Esophagus squamous epithelium (tissue), 5 donors: ENCODE measurements at regions not wholly inside any gene's neighbourhood (a gene's known extent, or its start where the extent isn't known, plus 50 kb on each side); places are given as distances from the start of the nearest gene placed in this dataset.
A peak's percentile ranks its signal among the peaks of the same experiment; 100 is the strongest.

ENCODE experiments used
- DNase-seq: peaks from one replicate; lab custom pipeline; 2025; lab: John Stamatoyannopoulos, UW
- H3K27ac ChIP-seq, 4 donors: fragments of 200-600 bp; sonication (generic); one replicate each; pipeline ENCODE4 v1.5.1; 2016 to 2019; ENCODE audit warnings: mild to moderate bottlenecking in 1 of 4
- H3K27me3 ChIP-seq, 4 donors: fragments of 200-600 bp; sonication (generic); 1 replicate in 3 of 4; 2 replicates in 1 of 4; pipeline versions ENCODE4 v1.5.1 to v1.6.0; 2017 to 2021; ENCODE audit warnings: antibody characterized with exemption in 1 of 4
- H3K36me3 ChIP-seq, 3 donors: fragments of 200-600 bp; sonication (generic); one replicate each; pipeline ENCODE4 v1.5.1; 2016 to 2019
- H3K4me1 ChIP-seq, 3 donors: fragments of 200-600 bp; sonication (generic); one replicate each; pipeline ENCODE4 v1.5.1; 2017 to 2019
- H3K4me3 ChIP-seq, 4 donors: fragments of 200-600 bp; sonication (generic); 1 replicate in 3 of 4; 2 replicates in 1 of 4; pipeline ENCODE4 v1.5.1; 2016 to 2019; ENCODE audit warnings: mild to moderate bottlenecking in 2 of 4, moderate library complexity in 1 of 4
- H3K9me3 ChIP-seq, 3 donors: fragments of 200-600 bp; sonication (generic); one replicate each; pipeline ENCODE4 v1.5.1; 2016 to 2019
- CTCF ChIP-seq, 6 experiments: fragments of 450-650 bp in 4 of 6; fragments of 200-600 bp in 2 of 6; sonication (generic) in 2 of 6; IDR thresholded peaks; one replicate each; pipeline ENCODE4 v1.5.1; 2016 to 2019; ENCODE audit warnings: antibody characterized with exemption in 6 of 6, mild to moderate bottlenecking in 4 of 6, moderate library complexity in 4 of 6
- POLR2A ChIP-seq, 4 donors: fragments of 450-650 bp; IDR thresholded peaks; one replicate each; pipeline ENCODE4 v1.6.1; 2017; ENCODE audit warnings: antibody characterized with exemption in 4 of 4, mild to moderate bottlenecking in 4 of 4, moderate library complexity in 3 of 4
- WGBS, 2 donors: methylation state at CpG; one replicate each; pipeline ENCODE4 v1.1.5; 2018; 5-methylcytosine and 5-hydroxymethylcytosine counted together
- intact Hi-C: fragments of 100-400 bp; cut with DNase I; formaldehyde crosslinking; loops from one replicate; pipeline ENCODE4 v1.15.0; 2022
- donor health status: DM: yes; HTN: yes; CAD: no.

GRCh38 chr6:91350146-91350908 lies 763.5 kb upstream of the MAP3K7 start:
- no peaks in the 10 kb centered on the region for H3K27me3 ChIP-seq
- no peak overlapping the region for H3K4me3 ChIP-seq
- DNase-seq: no peak
- H3K4me1 ChIP-seq: no peaks in the 10 kb centered on the region
- H3K9me3 ChIP-seq: no peaks in the 10 kb centered on the region
- no peaks in the 10 kb centered on the region for H3K36me3 ChIP-seq
- intact Hi-C loops: no loop called here
- H3K27ac ChIP-seq: no peak overlapping the region
- TF ChIP-seq POLR2A (IDR thresholded peaks at IDR 0.05) (no peak), CTCF (IDR thresholded peaks at IDR 0.05) (no peak)

GRCh38 chr6:91341473-91341872 lies 754.6 kb upstream of the MAP3K7 start:
- TF ChIP-seq POLR2A (IDR thresholded peaks at IDR 0.05) (no peak), CTCF (IDR thresholded peaks at IDR 0.05) (no peak)
- WGBS, 2 donors: 34 to 57% methylated on average over 3 of the region's 3 CpGs
- no peaks in the 10 kb centered on the region for H3K4me1 ChIP-seq
- H3K36me3 ChIP-seq: no peaks in the 10 kb centered on the region
- H3K9me3 ChIP-seq: no peaks in the 10 kb centered on the region
- H3K27ac ChIP-seq: no peak overlapping the region
- H3K27me3 ChIP-seq: no peaks in the 10 kb centered on the region
- no peak for DNase-seq
- no peak overlapping the region for H3K4me3 ChIP-seq
- intact Hi-C loops: no loop called here

- intact Hi-C loops: no loop called here
Measured at GRCh38 chr6:91340896-91341395, 754.1 kb upstream of the MAP3K7 start.

GRCh38 chr6:91337967-91338366 lies 751.1 kb upstream of the MAP3K7 start:
- H3K27ac ChIP-seq: no peak overlapping the region
- TF ChIP-seq CTCF (IDR thresholded peaks at IDR 0.05): peak in 1 of 6 experiments; percentile 8
- no peak for TF ChIP-seq POLR2A (IDR thresholded peaks at IDR 0.05)
- no peak for DNase-seq
- no peaks in the 10 kb centered on the region for H3K4me1 ChIP-seq
- no peaks in the 10 kb centered on the region for H3K27me3 ChIP-seq
- no peak overlapping the region for H3K4me3 ChIP-seq
- no peaks in the 10 kb centered on the region for H3K9me3 ChIP-seq
- no peaks in the 10 kb centered on the region for H3K36me3 ChIP-seq
- 83 to 85% methylated on average over 4 of the region's 4 CpGs for WGBS, 2 donors
- intact Hi-C loops: no loop called here

More at GRCh38 chr6:91340896-91341395, 754.1 kb upstream of the MAP3K7 start:
- no peaks in the 10 kb centered on the region for H3K36me3 ChIP-seq
- no peak overlapping the region for H3K4me3 ChIP-seq
- WGBS, 2 donors: 51 to 52% methylated on average over 3 of the region's 3 CpGs
- no peaks in the 10 kb centered on the region for H3K27me3 ChIP-seq
- H3K9me3 ChIP-seq: no peaks in the 10 kb centered on the region
- TF ChIP-seq CTCF (IDR thresholded peaks at IDR 0.05) (no peak), POLR2A (IDR thresholded peaks at IDR 0.05) (no peak)
- no peaks in the 10 kb centered on the region for H3K4me1 ChIP-seq
- no peak overlapping the region for H3K27ac ChIP-seq
- no peak for DNase-seq

GRCh38 chr6:91330896-91331295 lies 744.0 kb upstream of the MAP3K7 start:
- H3K27me3 ChIP-seq: no peaks in the 10 kb centered on the region
- no peaks in the 10 kb centered on the region for H3K4me1 ChIP-seq
- DNase-seq: no peak
- no peak overlapping the region for H3K4me3 ChIP-seq
- intact Hi-C loops: no loop called here
- WGBS, 2 donors: 70 to 92% methylated on average over 1 of the region's 1 CpG
- no peak overlapping the region for H3K27ac ChIP-seq
- no peak for TF ChIP-seq CTCF (IDR thresholded peaks at IDR 0.05)
- H3K9me3 ChIP-seq: no peaks in the 10 kb centered on the region
- H3K36me3 ChIP-seq: no peaks in the 10 kb centered on the region
